ENCODE measurements at regions not wholly inside any gene's neighbourhood (a gene's known extent, or its start where the extent isn't known, plus 50 kb on each side); places are given as distances from the start of the nearest gene placed in this dataset.
A peak's percentile ranks its signal among the peaks of the same experiment; 100 is the strongest.

DNA sequence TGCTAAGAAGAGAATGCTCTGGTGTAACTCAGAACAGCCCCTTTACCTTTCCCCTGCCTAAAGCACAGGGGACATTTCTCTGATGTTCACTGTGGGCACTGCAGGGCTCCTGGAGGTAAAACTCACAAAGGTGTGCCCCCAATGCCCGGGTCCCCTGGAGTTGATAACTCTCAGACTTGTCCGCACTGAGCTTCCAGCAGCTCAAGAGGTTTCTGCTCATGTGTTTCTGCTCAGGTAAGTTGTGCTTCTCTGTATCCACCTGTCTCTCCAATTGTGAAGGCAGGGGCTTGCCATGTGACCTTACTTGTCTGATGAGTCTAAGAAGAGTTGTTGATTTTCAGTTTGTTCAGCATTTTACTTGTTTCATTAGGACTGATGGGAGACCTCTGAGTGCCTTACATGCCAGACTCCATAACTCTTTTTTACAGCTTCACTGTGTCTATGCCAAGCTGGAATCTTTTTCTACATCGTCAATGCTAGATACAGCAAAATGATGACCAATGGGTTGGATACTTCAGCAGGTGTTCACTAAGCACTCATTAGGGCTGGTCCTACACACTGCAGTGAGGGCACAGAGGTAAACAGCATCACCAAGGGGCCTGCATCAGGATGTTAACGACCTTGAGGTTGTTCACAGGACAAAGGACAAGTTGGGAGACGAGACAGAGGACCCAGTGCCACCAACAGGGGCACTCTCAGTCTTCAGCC lies 56.4 kb downstream of the MRPL36 start:
- Histone ChIP-seq H3K4me3 (ENCODE audit: low read length) (no peak overlapping the region), H2AFZ (ENCODE audit: low read length) (no peak overlapping the region), H3K79me2 (ENCODE audit: low read length) (no peaks in the 10 kb centered on the region)

DNA sequence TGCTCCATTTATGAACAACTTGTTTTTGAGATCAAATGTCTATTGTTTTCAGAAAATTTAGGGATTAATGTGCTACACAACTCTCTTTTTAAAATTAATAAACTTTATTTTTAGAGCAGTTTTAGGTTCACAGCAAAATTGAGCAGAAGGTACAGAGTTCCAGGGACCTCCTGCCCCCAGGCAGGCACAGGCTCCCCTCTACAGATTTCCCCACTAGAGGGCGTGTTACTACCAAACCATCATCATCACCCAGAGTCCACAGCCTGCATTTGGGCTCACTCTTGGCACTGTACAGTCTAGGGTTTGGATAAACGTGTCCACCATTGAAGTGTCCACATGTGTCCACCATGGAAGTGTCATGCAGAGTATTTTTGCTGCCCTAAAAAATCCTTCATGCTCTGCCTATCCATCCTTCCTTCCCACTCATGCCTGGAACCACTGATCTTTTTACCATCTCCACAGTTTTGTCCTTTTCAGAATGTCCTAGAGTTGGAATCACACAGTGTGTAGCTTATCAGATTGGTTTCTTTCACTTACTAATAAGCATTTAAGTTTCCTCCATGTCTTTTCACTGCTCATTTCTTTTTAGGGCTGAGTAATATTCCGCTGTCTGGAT lies 61.7 kb downstream of the MRPL36 start:
- Histone ChIP-seq H3K9me3 (ENCODE audit: low read length) (peaks cover 4% of the 10 kb centered on the region; the same call in 1 of the 2 replicates), H3K36me3 (ENCODE audit: insufficient read depth, low read length) (no peaks in the 10 kb centered on the region), H3K4me3 (ENCODE audit: low read length) (no peak overlapping the region), H3K9me2 (replicated peaks; ENCODE audit: insufficient read depth, low read length) (no peaks in the 10 kb centered on the region), H3K9ac (ENCODE audit: low read length) (no peak overlapping the region), H3K4me2 (ENCODE audit: low read depth, low read length, poor library complexity, severe bottlenecking) (no peak overlapping the region), H3K4me1 (ENCODE audit: low read length) (no peaks in the 10 kb centered on the region), H3K79me2 (ENCODE audit: low read length) (no peaks in the 10 kb centered on the region), H4K20me1 (ENCODE audit: insufficient read depth, low read depth, low read length) (no peaks in the 10 kb centered on the region; the same call in 1 of the 2 replicates), H2AFZ (ENCODE audit: low read length) (no peak overlapping the region), H3K27ac (ENCODE audit: low read length) (no peak overlapping the region), H3K27me3 (ENCODE audit: low read length) (peaks cover 2% of the 10 kb centered on the region; the same call in 1 of the 2 replicates)
- peak; percentile 82 for DNase-seq

More for the DNA sequence above, 56.4 kb downstream of the MRPL36 start:
- H3K36me3 ChIP-seq (ENCODE audit: insufficient read depth, low read length), result no peaks in the 10 kb centered on the region
- peaks cover 2% of the 10 kb centered on the region; the same call in 1 of the 2 replicates for H3K27me3 ChIP-seq (ENCODE audit: low read length)
- no peak overlapping the region for H3K9ac ChIP-seq (ENCODE audit: low read length)
- H4K20me1 ChIP-seq (ENCODE audit: insufficient read depth, low read depth, low read length), result no peaks in the 10 kb centered on the region
- H3K9me3 ChIP-seq (ENCODE audit: low read length), result peaks cover 4% of the 10 kb centered on the region; the same call in 1 of the 2 replicates
- H3K4me1 ChIP-seq (ENCODE audit: low read length), result no peaks in the 10 kb centered on the region
- no peak for DNase-seq
- H3K4me2 ChIP-seq (ENCODE audit: low read depth, low read length, poor library complexity, severe bottlenecking), result no peak overlapping the region
- no peak overlapping the region for H3K27ac ChIP-seq (ENCODE audit: low read length)
- H3K9me2 ChIP-seq (replicated peaks; ENCODE audit: insufficient read depth, low read length), result no peaks in the 10 kb centered on the region

- Histone ChIP-seq H4K20me1 (ENCODE audit: insufficient read depth, low read depth, low read length) (no peaks in the 10 kb centered on the region; the same call in 1 of the 2 replicates), H3K79me2 (ENCODE audit: low read length) (no peaks in the 10 kb centered on the region), H3K36me3 (ENCODE audit: insufficient read depth, low read length) (no peaks in the 10 kb centered on the region), H2AFZ (ENCODE audit: low read length) (no peak overlapping the region), H3K9me2 (replicated peaks; ENCODE audit: insufficient read depth, low read length) (no peaks in the 10 kb centered on the region), H3K9ac (ENCODE audit: low read length) (no peak overlapping the region), H3K9me3 (ENCODE audit: low read length) (peaks cover 4% of the 10 kb centered on the region; the same call in 1 of the 2 replicates), H3K4me1 (ENCODE audit: low read length) (no peaks in the 10 kb centered on the region), H3K4me2 (ENCODE audit: low read depth, low read length, poor library complexity, severe bottlenecking) (no peak overlapping the region), H3K4me3 (ENCODE audit: low read length) (no peak overlapping the region), H3K27ac (ENCODE audit: low read length) (no peak overlapping the region), H3K27me3 (ENCODE audit: low read length) (peaks cover 2% of the 10 kb centered on the region; the same call in 1 of the 2 replicates)
- DNase-seq, result no peak
Observed at GRCh38 chr5:1736889-1737711, 62.5 kb downstream of the MRPL36 start.

DNA sequence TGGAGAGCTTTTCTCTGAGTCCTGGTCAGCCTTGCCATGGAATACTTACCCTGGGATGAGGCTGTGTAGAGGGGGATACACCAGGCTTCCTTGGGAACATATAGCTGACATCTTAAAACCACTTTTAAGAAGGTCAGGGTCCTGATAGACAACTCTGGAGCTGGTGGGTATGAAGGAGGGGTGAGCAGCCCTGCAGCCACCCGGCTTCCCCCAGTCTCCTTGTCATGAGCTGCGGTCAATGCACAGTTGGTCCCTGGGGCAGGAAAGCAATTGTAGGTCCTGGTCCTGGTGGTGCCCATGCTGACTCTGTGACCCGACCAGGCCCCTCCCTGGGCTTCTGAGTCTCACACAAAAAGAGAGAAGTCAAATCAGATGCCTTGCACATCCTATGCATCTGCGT lies 63.6 kb downstream of the MRPL36 start:
- DNase-seq, result no peak
- no peaks in the 10 kb centered on the region; the same call in 1 of the 2 replicates for H4K20me1 ChIP-seq (ENCODE audit: insufficient read depth, low read depth, low read length)

GRCh38 chr5:1735320-1735970 lies 64.2 kb downstream of the MRPL36 start:
- H3K27ac ChIP-seq (ENCODE audit: low read length), result no peak overlapping the region
- H3K36me3 ChIP-seq (ENCODE audit: insufficient read depth, low read length), result no peaks in the 10 kb centered on the region
- H3K4me3 ChIP-seq (ENCODE audit: low read length), result no peak overlapping the region
- no peaks in the 10 kb centered on the region for H3K9me2 ChIP-seq (replicated peaks; ENCODE audit: insufficient read depth, low read length)
- H3K4me1 ChIP-seq (ENCODE audit: low read length), result no peaks in the 10 kb centered on the region
- no peaks in the 10 kb centered on the region; the same call in 1 of the 2 replicates for H3K27me3 ChIP-seq (ENCODE audit: low read length)
- peaks cover 4% of the 10 kb centered on the region; the same call in 1 of the 2 replicates for H3K9me3 ChIP-seq (ENCODE audit: low read length)
- H3K9ac ChIP-seq (ENCODE audit: low read length), result no peak overlapping the region
- no peak for DNase-seq
- no peaks in the 10 kb centered on the region; the same call in 1 of the 2 replicates for H4K20me1 ChIP-seq (ENCODE audit: insufficient read depth, low read depth, low read length)
- H2AFZ ChIP-seq (ENCODE audit: low read length), result no peak overlapping the region
- H3K79me2 ChIP-seq (ENCODE audit: low read length), result no peaks in the 10 kb centered on the region
- H3K4me2 ChIP-seq (ENCODE audit: low read depth, low read length, poor library complexity, severe bottlenecking), result no peak overlapping the region

More for the DNA sequence above, 63.6 kb downstream of the MRPL36 start:
- no peak overlapping the region for H3K4me2 ChIP-seq (ENCODE audit: low read depth, low read length, poor library complexity, severe bottlenecking)
- no peak overlapping the region for H2AFZ ChIP-seq (ENCODE audit: low read length)
- H3K9me2 ChIP-seq (replicated peaks; ENCODE audit: insufficient read depth, low read length), result no peaks in the 10 kb centered on the region
- H3K36me3 ChIP-seq (ENCODE audit: insufficient read depth, low read length), result no peaks in the 10 kb centered on the region
- no peaks in the 10 kb centered on the region for H3K4me1 ChIP-seq (ENCODE audit: low read length)
- peaks cover 4% of the 10 kb centered on the region; the same call in 1 of the 2 replicates for H3K9me3 ChIP-seq (ENCODE audit: low read length)
- no peak overlapping the region for H3K4me3 ChIP-seq (ENCODE audit: low read length)
- no peak overlapping the region for H3K9ac ChIP-seq (ENCODE audit: low read length)
- no peak overlapping the region for H3K27ac ChIP-seq (ENCODE audit: low read length)
- peaks cover 2% of the 10 kb centered on the region; the same call in 1 of the 2 replicates for H3K27me3 ChIP-seq (ENCODE audit: low read length)
- no peaks in the 10 kb centered on the region for H3K79me2 ChIP-seq (ENCODE audit: low read length)

DNA sequence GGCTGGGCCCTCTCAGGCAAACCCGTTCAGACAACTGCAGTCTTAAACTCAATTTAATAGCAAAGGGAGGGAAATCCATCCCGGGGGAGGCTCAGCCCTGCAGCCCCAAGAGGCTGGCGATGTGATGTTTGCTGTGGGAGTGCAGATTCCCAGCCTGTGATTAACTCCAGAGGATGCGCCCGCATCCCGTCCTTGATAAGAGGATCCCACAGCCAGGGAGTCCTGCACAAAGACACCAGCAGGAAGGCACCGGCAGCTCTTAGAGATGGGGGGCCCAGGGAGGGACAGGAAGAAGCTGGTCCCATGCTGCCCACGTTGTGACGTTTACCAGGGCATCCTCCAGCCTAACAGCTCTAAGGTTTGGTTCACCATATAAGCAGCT lies 64.7 kb downstream of the MRPL36 start:
- Histone ChIP-seq H2AFZ (ENCODE audit: low read length) (no peak overlapping the region), H3K27me3 (ENCODE audit: low read length) (no peaks in the 10 kb centered on the region), H4K20me1 (ENCODE audit: insufficient read depth, low read depth, low read length) (no peaks in the 10 kb centered on the region; the same call in 1 of the 2 replicates), H3K9ac (ENCODE audit: low read length) (no peak overlapping the region), H3K9me2 (replicated peaks; ENCODE audit: insufficient read depth, low read length) (no peaks in the 10 kb centered on the region), H3K4me2 (ENCODE audit: low read depth, low read length, poor library complexity, severe bottlenecking) (no peak overlapping the region), H3K4me1 (ENCODE audit: low read length) (no peaks in the 10 kb centered on the region), H3K4me3 (ENCODE audit: low read length) (no peak overlapping the region), H3K9me3 (ENCODE audit: low read length) (peaks cover 1% of the 10 kb centered on the region; the same call in 1 of the 2 replicates), H3K79me2 (ENCODE audit: low read length) (no peaks in the 10 kb centered on the region), H3K36me3 (ENCODE audit: insufficient read depth, low read length) (no peaks in the 10 kb centered on the region), H3K27ac (ENCODE audit: low read length) (no peak overlapping the region)
- DNase-seq, result no peak

DNA sequence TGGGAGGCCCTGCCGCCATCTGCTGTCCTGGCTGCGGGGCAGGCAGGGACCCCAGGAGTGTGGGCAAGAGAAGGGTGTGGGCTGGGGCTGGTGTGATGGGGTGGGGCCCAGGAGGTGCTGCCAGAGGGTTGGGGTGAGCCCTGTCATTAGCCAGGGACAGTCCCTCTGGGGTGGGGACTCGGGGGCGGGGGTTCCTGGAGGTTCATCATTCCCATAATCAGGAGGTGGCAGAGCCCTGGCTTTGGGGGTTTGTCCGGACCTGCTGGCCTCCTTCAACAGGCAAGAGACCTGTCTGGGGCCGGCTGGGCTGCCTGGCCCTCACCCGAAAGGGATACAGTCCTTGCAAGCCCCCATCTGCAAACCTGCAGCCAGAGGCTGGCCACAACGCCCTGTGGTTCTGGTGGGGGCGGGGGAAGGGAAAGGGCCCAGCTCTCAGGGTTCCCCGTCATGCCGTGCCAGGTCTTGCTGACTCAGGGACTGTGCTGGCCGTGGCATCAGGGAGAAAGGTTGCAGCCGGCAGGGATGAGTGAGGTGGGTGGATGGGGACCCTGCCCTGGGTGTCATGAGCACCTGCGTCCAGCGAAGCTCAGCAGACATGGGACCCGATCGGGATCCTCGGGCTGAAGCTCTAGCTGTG lies 65.2 kb downstream of the MRPL36 start:
- H3K9ac ChIP-seq (ENCODE audit: low read length), result no peak overlapping the region
- H2AFZ ChIP-seq (ENCODE audit: low read length), result no peak overlapping the region
- no peaks in the 10 kb centered on the region for H3K9me3 ChIP-seq (ENCODE audit: low read length)
- H3K27ac ChIP-seq (ENCODE audit: low read length), result no peak overlapping the region
- no peak overlapping the region for H3K4me2 ChIP-seq (ENCODE audit: low read depth, low read length, poor library complexity, severe bottlenecking)
- no peaks in the 10 kb centered on the region for H3K36me3 ChIP-seq (ENCODE audit: insufficient read depth, low read length)
- no peak for DNase-seq
- no peak overlapping the region for H3K4me3 ChIP-seq (ENCODE audit: low read length)
- no peaks in the 10 kb centered on the region for H3K4me1 ChIP-seq (ENCODE audit: low read length)
- no peaks in the 10 kb centered on the region for H3K9me2 ChIP-seq (replicated peaks; ENCODE audit: insufficient read depth, low read length)
- H3K27me3 ChIP-seq (ENCODE audit: low read length), result no peaks in the 10 kb centered on the region
- H3K79me2 ChIP-seq (ENCODE audit: low read length), result no peaks in the 10 kb centered on the region
- no peaks in the 10 kb centered on the region; the same call in 1 of the 2 replicates for H4K20me1 ChIP-seq (ENCODE audit: insufficient read depth, low read depth, low read length)

Measured in Karpas-422 (cell line).